PC-9 (cell line): ENCODE measurements at regions not wholly inside any gene's neighbourhood (a gene's known extent, or its start where the extent isn't known, plus 50 kb on each side); places are given as distances from the start of the nearest gene placed in this dataset.

Source experiments
- BruUV-seq: library from RNA; stranded (reverse); fragments of 400-500 nt; replicated peaks from 2 replicates; lab custom pipeline; 2021; lab: Mats Ljungman, UMichigan
- CTCF ChIA-PET: fragments of 300-600 bp; sonication (Branson Sonifier 250); formaldehyde crosslinking; loops from one replicate; lab custom pipeline; 2022; ENCODE audit warnings: antibody characterized with exemption; lab: Charles Lee
- POLR2A ChIA-PET: fragments of 300-600 bp; sonication (Branson Sonifier 250); formaldehyde crosslinking; loops from one replicate; lab custom pipeline; 2022; ENCODE audit warnings: antibody characterized with exemption; ENCODE audit not compliant: unreplicated experiment; lab: Charles Lee
- DNase-seq, 2 experiments: peaks; one replicate each; pipeline versions ENCODE4 v3.0.0 to v3.0.0-alpha.2; 2015 to 2022; ENCODE audit warnings: mixed read lengths in 1 of 2
- H2AFZ ChIP-seq: fragments of 200-600 bp; sonication (generic); 2 replicates; pipeline ENCODE4 v1.8.1; 2017; ENCODE audit warnings: antibody characterized with exemption
- H3F3A ChIP-seq: fragments of 200-600 bp; sonication (generic); 2 replicates; pipeline ENCODE4 v1.8.1; 2017; ENCODE audit warnings: antibody characterized with exemption, mild to moderate bottlenecking, low read depth; ENCODE audit not compliant: insufficient read depth
- H3K27ac ChIP-seq: fragments of 200-600 bp; sonication (generic); 2 replicates; pipeline ENCODE4 v1.6.1; 2016; ENCODE audit warnings: mixed run types
- H3K27me3 ChIP-seq: fragments of 200-600 bp; sonication (generic); 2 replicates; pipeline ENCODE4 v1.6.1; 2016; ENCODE audit warnings: low read depth, mixed run types; ENCODE audit not compliant: insufficient read depth
- H3K36me3 ChIP-seq: fragments of 200-600 bp; sonication (generic); 2 replicates; pipeline ENCODE4 v1.6.1; 2016; ENCODE audit warnings: low read depth, mixed run types
- H3K4me1 ChIP-seq: fragments of 200-600 bp; sonication (generic); replicated peaks from 2 replicates; pipeline ENCODE4 v1.6.1; 2016; ENCODE audit warnings: mixed run types; ENCODE audit not compliant: insufficient read depth
- H3K4me2 ChIP-seq: fragments of 200-600 bp; sonication (generic); 2 replicates; pipeline ENCODE4 v1.6.1; 2017; ENCODE audit warnings: mixed run types
- H3K4me3 ChIP-seq: fragments of 200-600 bp; sonication (generic); 2 replicates; pipeline ENCODE4 v1.6.1; 2016; ENCODE audit warnings: mixed run types
- H3K79me2 ChIP-seq: fragments of 200-600 bp; sonication (generic); 2 replicates; pipeline ENCODE4 v1.6.1; 2017; ENCODE audit warnings: low read depth, mixed run types
- H3K9me2 ChIP-seq: fragments of 200-600 bp; sonication (generic); 2 replicates; pipeline ENCODE4 v1.8.1; 2017; ENCODE audit warnings: mild to moderate bottlenecking; ENCODE audit not compliant: insufficient read depth
- H3K9me3 ChIP-seq: fragments of 200-600 bp; sonication (generic); 2 replicates; pipeline ENCODE4 v1.8.1; 2016; ENCODE audit warnings: low read depth; ENCODE audit not compliant: insufficient read depth
- H4K20me1 ChIP-seq: fragments of 200-600 bp; sonication (generic); 2 replicates; pipeline ENCODE4 v1.8.1; 2017; ENCODE audit not compliant: insufficient read depth
- CTCF ChIP-seq: fragments of 200-600 bp; sonication (generic); conservative IDR thresholded peaks from 2 replicates; pipeline ENCODE4 v1.6.1; 2017; ENCODE audit warnings: mixed run types, antibody characterized with exemption, mild to moderate bottlenecking, moderate library complexity
- EZH2 ChIP-seq: fragments of 200-600 bp; sonication (generic); IDR thresholded peaks from 2 replicates; pipeline ENCODE4 v1.8.0; 2017; ENCODE audit warnings: antibody characterized with exemption, low read depth
- intact Hi-C: fragments of 100-400 bp; cut with micrococcal nuclease; formaldehyde crosslinking; loops from one replicate; pipeline ENCODE4 v1.10.0; 2022; ENCODE audit not compliant: unreplicated experiment

- Histone ChIP-seq H3K9me2 (no peaks in the 10 kb centered on the region), H3K9me3 (no peaks in the 10 kb centered on the region), H3K36me3 (no peaks in the 10 kb centered on the region), H3K79me2 (no peaks in the 10 kb centered on the region), H2AFZ (no peak overlapping the region), H4K20me1 (no peaks in the 10 kb centered on the region), H3K4me1 (no peaks in the 10 kb centered on the region), H3F3A (no peaks in the 10 kb centered on the region), H3K4me3 (no peak overlapping the region), H3K27me3 (no peaks in the 10 kb centered on the region), H3K4me2 (no peak overlapping the region), H3K27ac (no peak overlapping the region)
- intact Hi-C loops, result no loop called here
- no peak for TF ChIP-seq CTCF
- no peak for TF ChIP-seq EZH2
- no TSS peak for BruUV-seq
- POLR2A ChIA-PET, result no interaction called here
- CTCF ChIA-PET, result no interaction called here
- DNase-seq, result no peak
These were observed 2262.0 kb upstream of the TENM3 start for GRCh38 chr4:179981161-179981560.

GRCh38 chr4:179989975-179990374, 2253.2 kb upstream of the TENM3 start:
- H4K20me1 ChIP-seq, result no peaks in the 10 kb centered on the region
- POLR2A ChIA-PET, result no interaction called here
- no peaks in the 10 kb centered on the region for H3K36me3 ChIP-seq
- intact Hi-C loops, result no loop called here
- CTCF ChIA-PET, result no interaction called here
- TF ChIP-seq EZH2 (no peak), CTCF (no peak)
- H3K79me2 ChIP-seq, result no peaks in the 10 kb centered on the region
- H3F3A ChIP-seq, result no peaks in the 10 kb centered on the region
- H3K4me2 ChIP-seq, result no peak overlapping the region
- no peak overlapping the region for H3K27ac ChIP-seq
- H3K27me3 ChIP-seq, result no peaks in the 10 kb centered on the region
- H3K4me1 ChIP-seq, result no peaks in the 10 kb centered on the region
- H3K9me2 ChIP-seq, result no peaks in the 10 kb centered on the region
- H3K4me3 ChIP-seq, result no peak overlapping the region
- no peak overlapping the region for H2AFZ ChIP-seq
- no peaks in the 10 kb centered on the region for H3K9me3 ChIP-seq
- no TSS peak for BruUV-seq
- DNase-seq, result no peak

- Histone ChIP-seq H3K27me3 (no peaks in the 10 kb centered on the region), H3K4me1 (no peaks in the 10 kb centered on the region), H3K4me2 (no peak overlapping the region), H3K4me3 (no peak overlapping the region), H4K20me1 (no peaks in the 10 kb centered on the region), H3K9me3 (no peaks in the 10 kb centered on the region), H2AFZ (no peak overlapping the region), H3K27ac (no peak overlapping the region), H3K36me3 (no peaks in the 10 kb centered on the region), H3K9me2 (no peaks in the 10 kb centered on the region), H3K79me2 (no peaks in the 10 kb centered on the region), H3F3A (no peaks in the 10 kb centered on the region)
- ChIA-PET POLR2A (no interaction called here), CTCF (no interaction called here)
- intact Hi-C loops, result no loop called here
- TF ChIP-seq EZH2, result no peak
- no peak for TF ChIP-seq CTCF
- no peak for DNase-seq
- no TSS peak for BruUV-seq
These were observed 2233.9 kb upstream of the TENM3 start for GRCh38 chr4:180009316-180009715.
